Endodermal cell (in vitro differentiated cells): ENCODE measurements at regions not wholly inside any gene's neighbourhood (a gene's known extent, or its start where the extent isn't known, plus 50 kb on each side); places are given as distances from the start of the nearest gene placed in this dataset.

Experiments
- DNase-seq: peaks from one replicate; pipeline ENCODE4 v3.0.0-alpha.2; 2017
- H3K27ac ChIP-seq: 2 replicates; pipeline ENCODE4 v1.5.1; 2013; ENCODE audit warnings: mild to moderate bottlenecking, low read depth, low read length, moderate library complexity
- H3K27me3 ChIP-seq: 2 replicates; pipeline ENCODE4 v1.6.1; 2013; ENCODE audit warnings: mild to moderate bottlenecking, low read length, moderate library complexity; ENCODE audit not compliant: insufficient read depth, control insufficient read depth, poor library complexity, severe bottlenecking
- H3K36me3 ChIP-seq: 2 replicates; pipeline ENCODE4 v1.7.0; 2013; ENCODE audit warnings: mild to moderate bottlenecking, low read length, moderate library complexity; ENCODE audit not compliant: control insufficient read depth, insufficient read depth
- H3K4me1 ChIP-seq: one replicate; pipeline ENCODE4 v1.7.0; 2013; ENCODE audit warnings: low read length; ENCODE audit not compliant: control insufficient read depth, insufficient read depth
- H3K4me3 ChIP-seq: 2 replicates; pipeline ENCODE4 v1.5.1; 2013; ENCODE audit warnings: mild to moderate bottlenecking, low read length, moderate library complexity
- H3K9ac ChIP-seq: 2 replicates; pipeline ENCODE4 v1.6.1; 2013; ENCODE audit warnings: mild to moderate bottlenecking, low read length, moderate library complexity; ENCODE audit not compliant: poor library complexity, severe bottlenecking; ENCODE audit errors: extremely low read depth
- H3K9me3 ChIP-seq: 2 replicates; pipeline ENCODE4 v1.6.1; 2013; ENCODE audit warnings: mild to moderate bottlenecking, low read length, moderate library complexity; ENCODE audit not compliant: control insufficient read depth
- H3K27ac Mint-ChIP-seq: 2 replicates; pipeline ENCODE4 v1.8.0; 2020; ENCODE audit warnings: mixed read lengths
- H3K27me3 Mint-ChIP-seq: 2 replicates; pipeline ENCODE4 v1.8.0; 2021; ENCODE audit warnings: mild to moderate bottlenecking, mixed read lengths; ENCODE audit not compliant: insufficient read depth
- H3K36me3 Mint-ChIP-seq: 2 replicates; pipeline ENCODE4 v1.8.0; 2020; ENCODE audit warnings: low read depth, mixed read lengths
- H3K4me1 Mint-ChIP-seq: 2 replicates; pipeline ENCODE4 v1.8.0; 2020; ENCODE audit warnings: mixed read lengths
- H3K4me3 Mint-ChIP-seq: 2 replicates; pipeline ENCODE4 v1.8.0; 2020; ENCODE audit warnings: mild to moderate bottlenecking, moderate library complexity, mixed read lengths
- H3K9me3 Mint-ChIP-seq: 2 replicates; pipeline ENCODE4 v1.8.0; 2020; ENCODE audit warnings: mild to moderate bottlenecking, mixed read lengths
- WGBS, 2 experiments: methylation state at CpG; one replicate each; pipeline versions ENCODE4 v1.1.5 to v1.1.7; 2013; ENCODE audit warnings: missing lambda C conversion rate in 2 of 2, mixed read lengths in 1 of 2; ENCODE audit not compliant: insufficient coverage in 1 of 2, insufficient read length in 1 of 2; 5-methylcytosine and 5-hydroxymethylcytosine counted together
- TF ChIP-seq, protein P1 (sequence below): fragments of 200-600 bp; sonication (generic); conservative IDR thresholded peaks from 2 replicates; pipeline ENCODE4 v1.5.0; 2021; ENCODE audit warnings: antibody characterized with exemption, mild to moderate bottlenecking

DNA sequence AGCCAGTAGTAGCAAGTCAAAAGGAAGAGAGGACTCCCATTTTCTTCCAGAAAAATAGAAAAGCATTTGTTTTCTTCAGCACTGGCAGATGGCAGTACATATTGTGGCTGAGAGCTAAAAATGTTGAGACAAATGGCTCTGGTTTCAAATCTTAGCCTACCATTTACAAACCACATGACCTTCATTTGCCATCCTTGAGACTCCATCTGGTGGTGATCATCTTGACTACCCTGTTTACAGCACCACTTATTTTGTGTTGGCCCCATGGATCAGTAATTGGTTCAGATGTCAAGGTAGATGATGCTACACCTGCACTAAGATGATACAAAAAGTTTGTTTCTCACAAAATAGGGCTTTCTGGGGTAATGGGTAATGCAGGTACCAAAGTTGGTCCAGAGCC is 951.8 kb upstream of the IGFBP7 start:
- H3K27me3 Mint-ChIP-seq = no peaks in the 10 kb centered on the region
- no peak for DNase-seq

DNA sequence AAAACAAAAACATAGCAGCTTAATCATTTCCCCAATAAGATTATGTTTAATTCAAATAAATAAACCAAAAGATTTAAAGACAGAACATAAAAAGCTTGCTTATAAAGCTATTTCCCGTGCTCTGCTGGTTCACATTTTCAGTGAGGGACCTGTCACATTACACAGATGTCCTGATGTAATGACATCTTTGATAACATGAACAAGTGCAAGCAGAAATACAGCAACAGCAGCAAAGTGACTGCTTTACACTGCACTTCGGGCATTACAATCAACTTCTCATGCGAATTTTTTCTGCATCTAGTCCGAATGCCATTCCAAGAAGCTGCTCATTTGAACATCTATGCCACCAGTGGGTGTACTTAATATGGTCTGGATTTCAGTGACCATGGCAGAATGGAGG is 940.3 kb upstream of the IGFBP7 start:
- TF ChIP-seq, protein P1, sequence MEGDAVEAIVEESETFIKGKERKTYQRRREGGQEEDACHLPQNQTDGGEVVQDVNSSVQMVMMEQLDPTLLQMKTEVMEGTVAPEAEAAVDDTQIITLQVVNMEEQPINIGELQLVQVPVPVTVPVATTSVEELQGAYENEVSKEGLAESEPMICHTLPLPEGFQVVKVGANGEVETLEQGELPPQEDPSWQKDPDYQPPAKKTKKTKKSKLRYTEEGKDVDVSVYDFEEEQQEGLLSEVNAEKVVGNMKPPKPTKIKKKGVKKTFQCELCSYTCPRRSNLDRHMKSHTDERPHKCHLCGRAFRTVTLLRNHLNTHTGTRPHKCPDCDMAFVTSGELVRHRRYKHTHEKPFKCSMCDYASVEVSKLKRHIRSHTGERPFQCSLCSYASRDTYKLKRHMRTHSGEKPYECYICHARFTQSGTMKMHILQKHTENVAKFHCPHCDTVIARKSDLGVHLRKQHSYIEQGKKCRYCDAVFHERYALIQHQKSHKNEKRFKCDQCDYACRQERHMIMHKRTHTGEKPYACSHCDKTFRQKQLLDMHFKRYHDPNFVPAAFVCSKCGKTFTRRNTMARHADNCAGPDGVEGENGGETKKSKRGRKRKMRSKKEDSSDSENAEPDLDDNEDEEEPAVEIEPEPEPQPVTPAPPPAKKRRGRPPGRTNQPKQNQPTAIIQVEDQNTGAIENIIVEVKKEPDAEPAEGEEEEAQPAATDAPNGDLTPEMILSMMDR = no peak
- H3K27ac Mint-ChIP-seq = no peak overlapping the region
- 93 to 97% methylated on average over 4 of the region's 4 CpGs for WGBS, 2 experiments

More for the DNA sequence above, 951.8 kb upstream of the IGFBP7 start:
- Histone ChIP-seq H3K27me3 (no peaks in the 10 kb centered on the region), H3K27ac (no peak overlapping the region), H3K4me1 (no peaks in the 10 kb centered on the region), H3K9ac (no peak overlapping the region), H3K36me3 (no peaks in the 10 kb centered on the region), H3K9me3 (peaks cover 9% of the 10 kb centered on the region), H3K4me3 (no peak overlapping the region)
- Mint-ChIP-seq H3K4me1 (no peaks in the 10 kb centered on the region), H3K27ac (no peak overlapping the region), H3K36me3 (no peaks in the 10 kb centered on the region), H3K4me3 (no peak overlapping the region), H3K9me3 (peaks cover 6% of the 10 kb centered on the region)
- TF ChIP-seq, protein P1 = peak; percentile 67

DNA sequence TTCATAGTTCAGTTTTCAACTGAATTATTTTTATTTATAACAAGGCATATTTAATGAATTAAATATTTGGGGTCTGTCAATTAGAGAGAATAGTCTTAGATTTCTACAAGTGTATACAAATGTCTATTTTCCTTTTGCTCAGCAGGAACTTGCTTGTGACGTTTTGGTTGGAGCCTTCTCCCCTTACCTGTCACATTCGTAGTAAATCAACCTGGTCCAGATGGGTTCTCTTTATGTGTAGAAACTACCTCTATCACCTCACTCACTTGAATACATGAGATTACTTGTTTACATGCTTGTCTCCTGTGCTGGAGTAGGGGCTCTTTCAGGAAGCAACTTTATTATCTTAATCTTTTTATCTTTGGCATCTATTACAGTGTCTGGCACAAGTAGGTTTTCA is 938.3 kb upstream of the IGFBP7 start:
- no peaks in the 10 kb centered on the region for H3K4me1 ChIP-seq
- TF ChIP-seq, protein P1 = no peak
- H3K36me3 ChIP-seq = no peaks in the 10 kb centered on the region
- Mint-ChIP-seq H3K4me1 (peaks cover 4% of the 10 kb centered on the region), H3K4me3 (no peak overlapping the region), H3K36me3 (peaks cover under 1% of the 10 kb centered on the region), H3K27ac (no peak overlapping the region), H3K9me3 (peaks cover 29% of the 10 kb centered on the region), H3K27me3 (no peaks in the 10 kb centered on the region)
- DNase-seq = no peak
- H3K9me3 ChIP-seq = peaks cover 23% of the 10 kb centered on the region
- H3K27ac ChIP-seq = no peak overlapping the region
- WGBS, 2 experiments = 72 to 80% methylated on average over 1 to 2 of the region's 2 CpGs
- no peak overlapping the region for H3K9ac ChIP-seq
- H3K4me3 ChIP-seq = no peak overlapping the region
- no peaks in the 10 kb centered on the region for H3K27me3 ChIP-seq

More for the DNA sequence above, 940.3 kb upstream of the IGFBP7 start:
- Histone ChIP-seq H3K9ac (no peak overlapping the region), H3K27me3 (no peaks in the 10 kb centered on the region), H3K27ac (no peak overlapping the region), H3K4me1 (peaks cover 5% of the 10 kb centered on the region), H3K36me3 (no peaks in the 10 kb centered on the region), H3K4me3 (no peak overlapping the region), H3K9me3 (peaks cover 5% of the 10 kb centered on the region)
- peaks cover 14% of the 10 kb centered on the region for H3K4me1 Mint-ChIP-seq
- no peaks in the 10 kb centered on the region for H3K36me3 Mint-ChIP-seq
- no peak overlapping the region for H3K4me3 Mint-ChIP-seq
- H3K27me3 Mint-ChIP-seq = no peaks in the 10 kb centered on the region
- no peak for DNase-seq
- peaks cover 11% of the 10 kb centered on the region for H3K9me3 Mint-ChIP-seq
